ENCODE measurements at regions not wholly inside any gene's neighbourhood (a gene's known extent, or its start where the extent isn't known, plus 50 kb on each side); places are given as distances from the start of the nearest gene placed in this dataset.

- TF ChIP-seq CTCF (IDR thresholded peaks at IDR 0.05): no peak
- TF ChIP-seq POLR2A (IDR thresholded peaks at IDR 0.05): no peak
Observed at GRCh38 chrX:104342065-104342464, 87.3 kb upstream of the ESX1 start.

Measured in Peyer's patch (tissue), 4 donors.